GM13976 (cell line): ENCODE measurements at regions not wholly inside any gene's neighbourhood (a gene's known extent, or its start where the extent isn't known, plus 50 kb on each side); places are given as distances from the start of the nearest gene placed in this dataset.

Experiments used
- DNase-seq: peaks from one replicate; pipeline ENCODE4 v3.0.0; 2012; ENCODE audit warnings: low spot score
- in situ Hi-C: fragments of 300-500 bp; cut with MboI; formaldehyde crosslinking; loops from one replicate; pipeline ENCODE4 v1.12.0; 2022; ENCODE audit warnings: low sequenced_read_pairs, mixed read lengths, inconsistent platforms; ENCODE audit not compliant: unreplicated experiment
- TF ChIP-seq, protein P1 (sequence below): IDR thresholded peaks from 2 replicates; pipeline ENCODE4 v1.5.1; 2012; ENCODE audit warnings: borderline replicate concordance, mild to moderate bottlenecking; ENCODE audit not compliant: insufficient read depth; ENCODE audit errors: extremely low read depth, missing control alignments, control extremely low read depth

DNA sequence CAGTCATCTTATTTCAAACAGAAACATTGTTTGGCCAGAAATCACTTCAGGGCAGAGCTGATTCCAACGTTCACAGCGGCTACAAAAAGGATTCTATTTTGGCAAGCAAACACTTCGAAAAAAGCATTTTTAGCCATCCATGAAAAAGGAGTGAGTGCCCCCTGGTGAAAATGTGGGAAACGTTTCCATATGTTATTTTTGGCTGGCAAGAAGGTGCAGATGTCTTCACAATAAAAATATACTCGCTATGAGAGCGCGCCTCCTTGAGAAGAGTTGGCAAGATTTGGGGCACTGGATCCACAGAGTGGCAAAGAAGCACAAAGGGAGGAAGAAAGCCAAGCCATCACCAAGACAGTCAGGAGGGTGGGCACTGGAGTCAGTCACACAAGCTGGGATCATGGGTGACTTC, 191.1 kb downstream of the CHD9NB start:
- TF ChIP-seq, protein P1, sequence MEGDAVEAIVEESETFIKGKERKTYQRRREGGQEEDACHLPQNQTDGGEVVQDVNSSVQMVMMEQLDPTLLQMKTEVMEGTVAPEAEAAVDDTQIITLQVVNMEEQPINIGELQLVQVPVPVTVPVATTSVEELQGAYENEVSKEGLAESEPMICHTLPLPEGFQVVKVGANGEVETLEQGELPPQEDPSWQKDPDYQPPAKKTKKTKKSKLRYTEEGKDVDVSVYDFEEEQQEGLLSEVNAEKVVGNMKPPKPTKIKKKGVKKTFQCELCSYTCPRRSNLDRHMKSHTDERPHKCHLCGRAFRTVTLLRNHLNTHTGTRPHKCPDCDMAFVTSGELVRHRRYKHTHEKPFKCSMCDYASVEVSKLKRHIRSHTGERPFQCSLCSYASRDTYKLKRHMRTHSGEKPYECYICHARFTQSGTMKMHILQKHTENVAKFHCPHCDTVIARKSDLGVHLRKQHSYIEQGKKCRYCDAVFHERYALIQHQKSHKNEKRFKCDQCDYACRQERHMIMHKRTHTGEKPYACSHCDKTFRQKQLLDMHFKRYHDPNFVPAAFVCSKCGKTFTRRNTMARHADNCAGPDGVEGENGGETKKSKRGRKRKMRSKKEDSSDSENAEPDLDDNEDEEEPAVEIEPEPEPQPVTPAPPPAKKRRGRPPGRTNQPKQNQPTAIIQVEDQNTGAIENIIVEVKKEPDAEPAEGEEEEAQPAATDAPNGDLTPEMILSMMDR, result no peak
- in situ Hi-C loops, result no loop called here
- DNase-seq, result no peak

DNA sequence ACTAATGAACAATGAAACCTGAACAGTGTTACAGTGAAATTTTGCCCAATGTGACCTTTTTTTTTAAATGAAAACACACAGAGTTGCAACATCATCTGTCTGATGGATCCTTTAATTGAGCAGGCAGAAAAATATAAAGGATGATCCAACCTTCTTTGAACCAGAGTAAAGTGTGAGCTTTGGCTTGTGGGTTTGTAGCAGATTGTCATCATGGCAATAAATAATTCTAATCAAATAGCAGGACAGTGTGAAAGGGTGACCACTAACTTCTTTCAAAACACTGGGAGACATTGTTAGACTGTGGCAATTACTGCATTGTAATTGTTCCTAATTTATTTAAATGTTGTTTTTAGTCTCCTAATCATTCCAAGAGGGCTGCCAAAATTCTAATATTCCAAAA, 197.2 kb downstream of the CHD9NB start:
- TF ChIP-seq, protein P1, result no peak
- in situ Hi-C loops, result no loop called here
- no peak for DNase-seq

DNA sequence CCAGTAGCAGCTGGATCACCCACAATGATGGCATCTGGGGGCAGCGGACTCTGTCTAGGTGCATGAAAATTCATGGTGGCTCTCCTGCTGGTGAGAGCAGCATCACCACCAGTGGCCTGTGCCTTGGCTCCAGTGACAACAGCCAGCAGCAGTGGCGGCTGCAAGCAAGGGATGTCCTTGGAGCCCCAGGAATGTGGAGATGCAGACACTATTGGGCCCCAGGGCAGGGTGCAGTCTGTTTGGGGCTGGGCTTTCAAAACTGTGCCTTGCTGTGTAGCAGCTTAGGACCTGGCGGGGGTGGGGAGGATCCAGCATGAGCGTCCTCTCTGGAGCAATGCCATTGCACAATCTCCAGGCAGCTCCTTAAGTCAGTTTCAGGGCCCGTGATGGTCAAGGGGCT, 199.7 kb downstream of the CHD9NB start:
- TF ChIP-seq, protein P1, result no peak
- in situ Hi-C loops, result no loop called here
- DNase-seq, result no peak

DNA sequence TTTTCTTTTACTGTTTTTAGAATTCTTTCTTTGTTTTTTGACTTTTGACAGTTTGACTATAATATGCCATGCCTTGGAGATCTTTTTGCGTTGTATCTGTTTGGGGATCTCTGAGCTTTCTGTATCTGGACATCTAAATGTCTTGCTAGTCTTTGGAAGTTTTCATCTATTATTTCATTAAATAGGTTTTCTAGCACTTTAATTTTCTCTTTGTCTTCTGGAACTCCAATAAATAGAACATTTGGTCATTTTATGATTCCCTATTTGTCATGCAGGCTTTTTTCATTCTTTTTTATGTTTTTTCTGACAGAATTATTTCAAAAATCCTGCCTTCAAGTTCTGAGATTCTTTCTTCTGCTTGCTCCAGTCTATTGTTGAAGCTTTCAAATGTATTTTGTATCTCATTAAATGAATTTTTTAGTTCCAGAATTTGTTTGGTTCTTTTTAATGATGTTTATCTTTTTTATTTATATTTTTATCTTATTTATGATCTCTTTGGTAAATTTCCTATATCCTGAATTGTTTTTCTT, 201.4 kb downstream of the CHD9NB start:
- in situ Hi-C loops, result no loop called here
- no peak for DNase-seq

DNA sequence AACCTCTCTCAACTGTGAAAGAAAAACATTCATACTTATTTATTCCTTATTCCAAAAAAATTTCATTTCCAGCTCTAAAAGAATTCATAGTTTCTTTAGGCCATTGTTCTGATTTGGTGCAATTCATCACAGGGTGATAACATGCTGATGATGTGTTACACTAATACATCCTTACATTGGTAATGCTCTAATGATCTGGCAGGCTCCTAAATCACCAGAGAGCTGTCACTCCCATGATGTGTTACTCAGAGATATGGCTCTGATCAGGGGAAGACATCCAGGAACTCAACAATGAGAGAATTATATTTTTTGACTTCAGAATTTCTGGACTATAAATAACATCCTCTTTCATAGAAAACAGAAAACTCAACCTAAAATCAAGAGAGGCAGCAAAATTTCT, 209.3 kb downstream of the CHD9NB start:
- in situ Hi-C loops, result no loop called here
- TF ChIP-seq, protein P1, result no peak
- no peak for DNase-seq

More for the DNA sequence above, 201.4 kb downstream of the CHD9NB start:
- TF ChIP-seq, protein P1, result no peak

DNA sequence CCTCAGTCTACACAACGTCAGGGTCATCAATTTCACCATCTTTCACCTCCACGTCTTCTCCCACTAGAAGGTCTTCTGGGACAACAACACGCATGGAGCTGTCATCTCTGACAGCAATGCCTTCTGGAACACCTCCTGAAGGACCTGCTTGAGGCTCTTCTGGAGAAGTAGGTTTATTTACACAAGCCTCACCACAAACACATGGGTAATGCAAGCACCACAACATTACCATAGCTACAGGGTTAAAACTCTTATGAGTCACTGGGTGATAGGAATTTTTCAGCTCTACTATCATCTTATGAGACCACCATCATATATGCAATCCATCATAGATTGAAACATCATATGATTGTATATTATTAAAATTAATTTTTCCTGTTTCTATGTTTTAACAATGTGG, 215.4 kb downstream of the CHD9NB start:
- no peak for DNase-seq
- in situ Hi-C loops, result no loop called here
- TF ChIP-seq, protein P1, result no peak
